Activated T-cell treated with anti-CD3 and anti-CD28 coated beads for 1 hour (primary cell): ENCODE measurements at regions not wholly inside any gene's neighbourhood (a gene's known extent, or its start where the extent isn't known, plus 50 kb on each side); places are given as distances from the start of the nearest gene placed in this dataset.
A peak's percentile ranks its signal among the peaks of the same experiment; 100 is the strongest.
"Not testable (repeated sequence)": the region's sequence is repeated elsewhere in the genome, so short reads cannot be mapped to it uniquely, and the experiment has no call there.

ENCODE experiments used
- DNase-seq: peaks from one replicate; pipeline ENCODE4 v3.0.0-alpha.2; 2020; ENCODE audit warnings: low read depth

GRCh38 chr10:30531751-30532530 lies 97.6 kb downstream of the LYZL2 start:
- no peak for DNase-seq

GRCh38 chr10:30529373-30529998 lies 95.5 kb downstream of the MAP3K8 start:
- peak; percentile 56 for DNase-seq

DNA sequence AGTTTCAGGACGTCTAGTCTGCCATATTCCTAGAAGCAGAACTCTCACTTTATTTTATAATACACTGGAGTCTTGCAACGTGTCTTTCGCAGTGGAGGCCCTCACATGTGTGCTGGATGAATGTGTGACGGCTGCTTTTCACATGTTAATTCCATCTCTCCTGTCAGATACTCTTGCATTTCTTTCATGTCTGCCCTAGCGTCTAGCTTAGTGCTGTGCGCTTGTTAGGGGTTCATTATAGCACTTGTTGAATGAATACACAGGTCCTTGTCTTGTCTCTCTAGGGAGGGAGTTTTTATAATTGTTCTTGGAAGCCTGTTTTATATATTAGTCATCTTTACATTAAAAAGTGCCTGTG lies 94.4 kb downstream of the MAP3K8 start:
- DNase-seq, result no peak

DNA sequence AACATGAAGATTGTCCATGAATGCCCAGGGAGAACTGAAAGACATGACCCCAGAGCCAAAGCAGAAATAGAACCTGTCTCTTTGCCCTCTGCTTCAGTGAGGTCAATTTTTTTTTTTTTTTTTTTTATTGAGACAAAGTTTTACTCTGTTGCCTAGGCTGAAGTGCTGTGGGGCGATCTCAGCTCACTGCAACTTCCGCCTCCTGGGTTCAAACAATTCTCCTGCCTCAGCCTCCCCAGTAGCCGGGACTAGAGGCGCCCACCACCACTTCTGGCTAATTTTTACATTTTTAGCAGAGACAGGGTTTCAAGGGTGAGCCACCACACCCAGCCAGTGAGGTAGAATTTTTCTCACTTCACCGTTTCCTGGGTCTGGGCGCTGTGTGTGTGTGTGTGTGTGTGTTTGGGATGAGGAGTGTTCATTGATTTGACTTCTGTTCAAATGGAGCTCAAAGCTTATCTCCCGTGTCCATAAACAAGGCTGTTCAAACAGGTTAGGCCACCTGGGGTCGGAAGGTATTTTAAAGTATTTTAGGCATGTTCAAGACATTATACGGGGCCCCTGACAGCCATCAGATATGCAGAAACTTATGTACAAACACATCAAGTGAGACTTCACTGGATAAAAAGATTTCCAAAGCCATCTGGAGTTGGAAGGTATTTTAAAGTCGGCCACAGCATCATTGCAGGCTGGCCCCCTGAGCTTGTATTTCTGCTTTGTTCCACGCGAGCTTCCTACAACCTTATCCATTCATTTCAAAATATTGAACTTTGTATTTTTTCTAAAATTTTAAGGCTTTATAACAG lies 93.8 kb downstream of the MAP3K8 start:
- no peak for DNase-seq

DNA sequence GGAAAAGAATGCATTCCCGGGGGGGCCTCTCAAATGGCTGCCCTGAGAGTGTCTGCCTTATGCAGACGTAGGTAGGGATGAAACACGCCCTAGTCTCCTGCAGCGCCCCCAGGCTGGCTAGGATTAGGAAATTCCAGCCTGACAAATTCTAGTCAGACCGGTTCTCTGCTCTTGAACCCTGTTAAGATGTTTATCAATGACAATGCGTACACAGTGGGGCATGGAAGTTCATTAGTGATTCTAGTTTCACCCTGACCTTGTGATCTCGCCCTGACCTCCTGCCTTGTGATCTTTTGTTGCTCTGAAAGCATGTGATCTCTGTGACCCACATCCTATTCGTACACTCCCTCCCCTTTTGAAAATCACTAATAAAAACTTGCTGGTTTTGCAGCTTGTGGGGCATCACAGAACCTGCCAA lies 88.7 kb downstream of the MAP3K8 start:
- DNase-seq, result not testable (repeated sequence)

DNA sequence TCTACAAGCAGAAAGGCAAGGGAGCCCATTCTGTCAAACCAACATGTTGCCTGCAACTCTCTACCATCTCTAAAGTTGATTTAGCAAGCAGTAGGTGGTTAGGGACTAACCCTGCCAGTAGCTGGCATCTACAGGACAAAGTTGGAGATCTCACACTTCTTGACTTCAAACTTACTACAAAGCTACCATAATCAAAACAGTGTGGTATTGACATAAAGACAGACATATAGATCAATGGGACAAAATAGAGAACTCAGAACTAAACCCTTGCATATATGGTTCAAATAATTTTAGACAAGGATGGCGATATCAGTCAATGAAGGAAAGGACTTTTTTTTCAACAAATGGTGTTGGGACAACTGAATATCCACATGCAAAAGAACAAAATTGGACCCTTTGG lies 84.9 kb downstream of the MAP3K8 start:
- no peak for DNase-seq
